Stomach (tissue), 8 donors: ENCODE measurements at regions not wholly inside any gene's neighbourhood (a gene's known extent, or its start where the extent isn't known, plus 50 kb on each side); places are given as distances from the start of the nearest gene placed in this dataset.

Experiments
- DNase-seq, 2 donors: peaks; one replicate each; pipeline versions ENCODE4 v3.0.0 to v3.0.0-alpha.2; 2013 to 2019
- H3K27ac ChIP-seq, 5 donors: fragments of 200-600 bp in 4 of 5; sonication (generic) in 4 of 5; one replicate each; pipeline ENCODE4 v1.5.1; 2013 to 2019; ENCODE audit warnings: mild to moderate bottlenecking in 1 of 5, moderate library complexity in 1 of 5
- H3K27me3 ChIP-seq, 3 donors: fragments of 200-600 bp; sonication (generic); one replicate each; pipeline ENCODE4 v1.5.1; 2017 to 2019; ENCODE audit warnings: mixed run types in 1 of 3
- H3K36me3 ChIP-seq, 4 donors: fragments of 200-600 bp; sonication (generic); 1 replicate in 3 of 4; 2 replicates in 1 of 4; pipeline ENCODE4 v1.5.1; 2016 to 2019
- H3K4me1 ChIP-seq, 4 donors: fragments of 200-600 bp; sonication (generic); one replicate each; pipeline ENCODE4 v1.5.1; 2016 to 2019
- H3K4me3 ChIP-seq, 4 donors: fragments of 200-600 bp; sonication (generic) in 3 of 4; one replicate each; pipeline ENCODE4 v1.5.1; 2016 to 2019; ENCODE audit warnings: mild to moderate bottlenecking in 1 of 4
- H3K9me3 ChIP-seq, 4 donors: fragments of 200-600 bp; sonication (generic); one replicate each; pipeline ENCODE4 v1.5.1; 2016 to 2019
- EP300 ChIP-seq: sonication (generic); formaldehyde crosslinking; IDR thresholded peaks from one replicate; pipeline ENCODE4 v1.6.1; 2017; ENCODE audit warnings: antibody characterized with exemption
- POLR2A ChIP-seq, 4 donors: fragments of 450-650 bp; IDR thresholded peaks; one replicate each; pipeline ENCODE4 v1.6.1; 2016; ENCODE audit warnings: antibody characterized with exemption in 4 of 4, control low read depth in 2 of 4, mild to moderate bottlenecking in 1 of 4, moderate library complexity in 1 of 4
- POLR2AphosphoS5 ChIP-seq, 3 donors: sonication (generic); formaldehyde crosslinking; IDR thresholded peaks; one replicate each; pipeline ENCODE4 v1.6.1; 2016; ENCODE audit warnings: antibody characterized with exemption in 3 of 3
- WGBS, 5 donors: extraction: QIAGEN DNeasy Blood & Tissue Kit in 3 of 5; methylation state at CpG; one replicate each; pipeline versions ENCODE4 v1.1.5 to v1.1.7; 2013 to 2018; 5-methylcytosine and 5-hydroxymethylcytosine counted together
- intact Hi-C: fragments of 100-400 bp; cut with DNase I; formaldehyde crosslinking; loops from one replicate; pipeline ENCODE4 v1.15.1; 2023; ENCODE audit warnings: low total_unique reads
- TF ChIP-seq, protein P1 (sequence below), 7 experiments: fragments of 450-650 bp in 4 of 7; fragments of 200-600 bp in 3 of 7; sonication (generic) in 3 of 7; IDR thresholded peaks; one replicate each; pipeline ENCODE4 v1.5.1; 2016 to 2019; ENCODE audit warnings: antibody characterized with exemption in 7 of 7, control low read depth in 2 of 7, mild to moderate bottlenecking in 1 of 7
- donor health status: healthy with polysubstance abuse.
- donor health status: Bipolar disorder and iron deficiency.
- donor health status: healthy.

GRCh38 chr5:91998774-91999173 lies 615.7 kb upstream of the ARRDC3 start:
- Histone ChIP-seq H3K4me1 (no peaks in the 10 kb centered on the region), H3K9me3 (no peaks in the 10 kb centered on the region), H3K36me3 (no peaks in the 10 kb centered on the region), H3K4me3 (no peak overlapping the region), H3K27me3 (no peaks in the 10 kb centered on the region), H3K27ac (no peak overlapping the region)
- intact Hi-C loops, result no loop called here
- TF ChIP-seq POLR2AphosphoS5 (IDR thresholded peaks at IDR 0.05), result no peak
- TF ChIP-seq EP300, result no peak
- TF ChIP-seq, protein P1, sequence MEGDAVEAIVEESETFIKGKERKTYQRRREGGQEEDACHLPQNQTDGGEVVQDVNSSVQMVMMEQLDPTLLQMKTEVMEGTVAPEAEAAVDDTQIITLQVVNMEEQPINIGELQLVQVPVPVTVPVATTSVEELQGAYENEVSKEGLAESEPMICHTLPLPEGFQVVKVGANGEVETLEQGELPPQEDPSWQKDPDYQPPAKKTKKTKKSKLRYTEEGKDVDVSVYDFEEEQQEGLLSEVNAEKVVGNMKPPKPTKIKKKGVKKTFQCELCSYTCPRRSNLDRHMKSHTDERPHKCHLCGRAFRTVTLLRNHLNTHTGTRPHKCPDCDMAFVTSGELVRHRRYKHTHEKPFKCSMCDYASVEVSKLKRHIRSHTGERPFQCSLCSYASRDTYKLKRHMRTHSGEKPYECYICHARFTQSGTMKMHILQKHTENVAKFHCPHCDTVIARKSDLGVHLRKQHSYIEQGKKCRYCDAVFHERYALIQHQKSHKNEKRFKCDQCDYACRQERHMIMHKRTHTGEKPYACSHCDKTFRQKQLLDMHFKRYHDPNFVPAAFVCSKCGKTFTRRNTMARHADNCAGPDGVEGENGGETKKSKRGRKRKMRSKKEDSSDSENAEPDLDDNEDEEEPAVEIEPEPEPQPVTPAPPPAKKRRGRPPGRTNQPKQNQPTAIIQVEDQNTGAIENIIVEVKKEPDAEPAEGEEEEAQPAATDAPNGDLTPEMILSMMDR (IDR thresholded peaks at IDR 0.05), result no peak
- no peak for TF ChIP-seq POLR2A (IDR thresholded peaks at IDR 0.05)
- 59 to 66% (median 63%) methylated on average over 3 of the region's 3 CpGs for WGBS, 5 donors
- no peak for DNase-seq

- no peaks in the 10 kb centered on the region for H3K36me3 ChIP-seq
- H3K4me3 ChIP-seq, result no peak overlapping the region
- H3K9me3 ChIP-seq, result no peaks in the 10 kb centered on the region
- 64 to 87% (median 76%) methylated on average over 1 of the region's 1 CpG for WGBS, 5 donors
- TF ChIP-seq, protein P1 (IDR thresholded peaks at IDR 0.05), result no peak
- no peak for TF ChIP-seq POLR2AphosphoS5 (IDR thresholded peaks at IDR 0.05)
- TF ChIP-seq POLR2A (IDR thresholded peaks at IDR 0.05), result no peak
- no peak for TF ChIP-seq EP300
- H3K4me1 ChIP-seq, result no peaks in the 10 kb centered on the region
- DNase-seq, result no peak
- intact Hi-C loops, result no loop called here
- no peak overlapping the region for H3K27ac ChIP-seq
- H3K27me3 ChIP-seq, result no peaks in the 10 kb centered on the region
Measured at GRCh38 chr5:91983869-91984268, 600.8 kb upstream of the ARRDC3 start.

GRCh38 chr5:91978221-91978882 lies 595.2 kb upstream of the ARRDC3 start:
- no peaks in the 10 kb centered on the region for H3K4me1 ChIP-seq
- TF ChIP-seq EP300 (no peak), POLR2A (IDR thresholded peaks at IDR 0.05) (no peak), POLR2AphosphoS5 (IDR thresholded peaks at IDR 0.05) (no peak)
- TF ChIP-seq, protein P1 (IDR thresholded peaks at IDR 0.05), result no peak
- no peaks in the 10 kb centered on the region for H3K27me3 ChIP-seq
- DNase-seq, result no peak
- H3K27ac ChIP-seq, result no peak overlapping the region
- no peak overlapping the region for H3K4me3 ChIP-seq
- no peaks in the 10 kb centered on the region for H3K36me3 ChIP-seq
- no peaks in the 10 kb centered on the region for H3K9me3 ChIP-seq
- 84 to 89% (median 88%) methylated on average over 2 of the region's 2 CpGs for WGBS, 5 donors
- intact Hi-C loops, result no loop called here

- Histone ChIP-seq H3K27ac (no peak overlapping the region), H3K36me3 (no peaks in the 10 kb centered on the region), H3K9me3 (no peaks in the 10 kb centered on the region), H3K27me3 (no peaks in the 10 kb centered on the region), H3K4me1 (no peaks in the 10 kb centered on the region), H3K4me3 (no peak overlapping the region)
- TF ChIP-seq, protein P1 (IDR thresholded peaks at IDR 0.05), result no peak
- TF ChIP-seq POLR2A (IDR thresholded peaks at IDR 0.05) (no peak), EP300 (no peak), POLR2AphosphoS5 (IDR thresholded peaks at IDR 0.05) (no peak)
- intact Hi-C loops, result no loop called here
- DNase-seq, result no peak
Measured at GRCh38 chr5:91977579-91977978, 594.5 kb upstream of the ARRDC3 start.
